HCT116 (cell line): ENCODE measurements at regions not wholly inside any gene's neighbourhood (a gene's known extent, or its start where the extent isn't known, plus 50 kb on each side); places are given as distances from the start of the nearest gene placed in this dataset.

Experiments used
- ATAC-seq: fragments of 200-7000 bp; cut with Tn5 transposase; 2 replicates; pipeline ENCODE4 v1.9.1; 2020; ENCODE audit warnings: mild to moderate bottlenecking, moderate library complexity
- BruUV-seq: library from RNA; stranded (reverse); fragments of 400-500 nt; replicated peaks from 2 replicates; lab custom pipeline; 2021; lab: Mats Ljungman, UMichigan
- CTCF ChIA-PET: fragments of 300-600 bp; sonication (Branson Sonifier 250); formaldehyde crosslinking; loops from one replicate; lab custom pipeline; 2021; ENCODE audit warnings: antibody characterized with exemption; lab: Charles Lee
- POLR2A ChIA-PET: fragments of 300-600, 350-600 bp; sonication (Branson Sonifier 250); formaldehyde crosslinking; loops from one replicate; lab custom pipeline; 2021; ENCODE audit warnings: antibody characterized with exemption; lab: Charles Lee
- RAD21 ChIA-PET, 2 experiments: fragments of 300-600 bp; sonication (Branson Sonifier 250); formaldehyde crosslinking; loops; one replicate each; lab custom pipeline; 2023; ENCODE audit warnings: low total read pairs in 2 of 2; ENCODE audit not compliant: uncharacterized antibody in 2 of 2, unreplicated experiment in 2 of 2, low non-redundant PET in 1 of 2; lab: Charles Lee
- DNase-seq: peaks from one replicate; pipeline ENCODE4 v3.0.0-alpha.2; 2010; ENCODE audit warnings: low read depth, low spot score
- H2AFZ ChIP-seq: fragments of 200-600 bp; shearing (Covaris generic), sonication (generic); 2 replicates; pipeline ENCODE4 v1.6.1; 2017; ENCODE audit warnings: low read depth, mixed run types, mixed read lengths, antibody characterized with exemption, low read length; ENCODE audit not compliant: poor library complexity, severe bottlenecking
- H3K27ac ChIP-seq: 2 replicates; pipeline ENCODE4 v1.5.1; 2012; ENCODE audit warnings: low read depth, low read length
- H3K27me3 ChIP-seq: fragments of 200-600 bp; sonication (generic); 2 replicates; pipeline ENCODE4 v1.6.1; 2016; ENCODE audit warnings: mixed run types, low read length, mixed read lengths; ENCODE audit not compliant: insufficient read depth
- H3K36me3 ChIP-seq, 2 experiments: fragments of 200-500 bp in 1 of 2; fragments of 200-600 bp in 1 of 2; sonication (Bioruptor generic) in 1 of 2; sonication (generic) in 1 of 2; 2 replicates each; pipeline versions ENCODE4 v1.5.1 to v1.6.1; 2014 to 2016; ENCODE audit warnings: low read length in 2 of 2, inconsistent platforms in 1 of 2, mixed read lengths in 1 of 2, mixed run types in 1 of 2; ENCODE audit not compliant: insufficient read depth in 2 of 2, control insufficient read depth in 1 of 2
- H3K4me1 ChIP-seq, 2 experiments: fragments of 200-600 bp in 1 of 2; sonication (generic) in 1 of 2; 2 replicates each; pipeline versions ENCODE4 v1.5.1 to v1.6.1; 2012 to 2017; ENCODE audit warnings: low read length in 2 of 2, inconsistent platforms in 1 of 2, mild to moderate bottlenecking in 1 of 2, mixed read lengths in 1 of 2, mixed run types in 1 of 2, moderate library complexity in 1 of 2; ENCODE audit not compliant: insufficient read depth in 2 of 2, control insufficient read depth in 1 of 2
- H3K4me2 ChIP-seq: fragments of 200-600 bp; sonication (generic); 2 replicates; pipeline ENCODE4 v1.6.1; 2017; ENCODE audit warnings: mixed run types, low read length, mixed read lengths
- H3K4me3 ChIP-seq, 2 experiments: fragments of 200-600 bp in 1 of 2; sonication (generic) in 1 of 2; replicated peaks in 1 of 2; 2 replicates each; pipeline ENCODE4 v1.5.1; 2011 to 2016; ENCODE audit warnings: low read length in 2 of 2, control low read depth in 1 of 2, low read depth in 1 of 2, mild to moderate bottlenecking in 1 of 2, mixed read lengths in 1 of 2, mixed run types in 1 of 2
- H3K79me2 ChIP-seq: fragments of 200-600 bp; sonication (generic); 2 replicates; pipeline ENCODE4 v1.6.1; 2017; ENCODE audit warnings: mild to moderate bottlenecking, mixed run types, low read length, moderate library complexity, mixed read lengths; ENCODE audit not compliant: insufficient read depth
- H3K9ac ChIP-seq: fragments of 200-600 bp; sonication (generic); 2 replicates; pipeline ENCODE4 v1.6.1; 2016; ENCODE audit warnings: low read length, mixed read lengths
- H3K9me2 ChIP-seq: fragments of 200-600 bp; sonication (generic), shearing (Covaris generic); 2 replicates; pipeline ENCODE4 v1.6.1; 2017; ENCODE audit warnings: mixed run types, mild to moderate bottlenecking, moderate library complexity; ENCODE audit not compliant: insufficient read depth
- H3K9me3 ChIP-seq, 2 experiments: fragments of 200-500 bp in 1 of 2; fragments of 200-600 bp in 1 of 2; sonication (Bioruptor generic) in 1 of 2; sonication (generic) in 1 of 2; 2 replicates each; pipeline ENCODE4 v1.6.1; 2014 to 2017; ENCODE audit warnings: low read length in 2 of 2, mixed read lengths in 2 of 2, inconsistent platforms in 1 of 2, low read depth in 1 of 2, mild to moderate bottlenecking in 1 of 2, mixed run types in 1 of 2, moderate library complexity in 1 of 2; ENCODE audit not compliant: control insufficient read depth in 1 of 2, insufficient read depth in 1 of 2
- H4K20me1 ChIP-seq: fragments of 200-600 bp; sonication (generic), shearing (Covaris generic); 2 replicates; pipeline ENCODE4 v1.6.1; 2017; ENCODE audit warnings: mixed run types, mild to moderate bottlenecking, moderate library complexity; ENCODE audit not compliant: insufficient read depth
- ATF3 ChIP-seq: IDR thresholded peaks from 2 replicates; pipeline ENCODE4 v1.6.1; 2012
- CBX3 ChIP-seq: IDR thresholded peaks from 2 replicates; pipeline ENCODE4 v1.6.1; 2012; ENCODE audit warnings: low read depth
- CEBPB ChIP-seq: IDR thresholded peaks from 2 replicates; pipeline ENCODE4 v1.6.1; 2012; ENCODE audit warnings: low read depth
- CTCF ChIP-seq, 3 experiments: fragments of 200-600 bp in 1 of 3; sonication (generic) in 1 of 3; IDR thresholded peaks in 2 of 3; conservative IDR thresholded peaks in 1 of 3; 2 replicates each; pipeline ENCODE4 v1.5.1; 2012 to 2017; ENCODE audit warnings: low read depth in 2 of 3, low read length in 2 of 3, antibody characterized with exemption in 1 of 3, borderline replicate concordance in 1 of 3, control low read depth in 1 of 3, mild to moderate bottlenecking in 1 of 3, mixed read lengths in 1 of 3, mixed run types in 1 of 3, moderate library complexity in 1 of 3; ENCODE audit not compliant: insufficient read depth in 1 of 3
- ELF1 ChIP-seq: IDR thresholded peaks from 2 replicates; pipeline ENCODE4 v1.6.1; 2012; ENCODE audit warnings: low read depth, borderline replicate concordance
- EZH2 ChIP-seq: fragments of 200-600 bp; sonication (generic); IDR thresholded peaks from 2 replicates; pipeline ENCODE4 v1.6.1; 2017; ENCODE audit warnings: antibody characterized with exemption, mixed run types
- EZH2phosphoT487 ChIP-seq: fragments of 200-600 bp; IDR thresholded peaks from 2 replicates; pipeline ENCODE4 v1.6.1; 2018; ENCODE audit warnings: antibody characterized with exemption, borderline replicate concordance
- MAX ChIP-seq: IDR thresholded peaks from 2 replicates; pipeline ENCODE4 v1.6.1; 2012
- POLR2A ChIP-seq: IDR thresholded peaks from 2 replicates; pipeline ENCODE4 v1.7.0; 2011; ENCODE audit warnings: borderline replicate concordance; ENCODE audit not compliant: insufficient read depth, insufficient read length; ENCODE audit errors: extremely low read depth
- POLR2AphosphoS5 ChIP-seq: IDR thresholded peaks from 2 replicates; pipeline ENCODE4 v1.6.1; 2011; ENCODE audit warnings: mild to moderate bottlenecking, low read depth, low read length, moderate library complexity
- REST ChIP-seq: IDR thresholded peaks from 2 replicates; pipeline ENCODE4 v1.6.1; 2012; ENCODE audit warnings: low read depth
- SIN3A ChIP-seq: IDR thresholded peaks from 2 replicates; pipeline ENCODE4 v1.6.1; 2012; ENCODE audit warnings: low read depth
- SRF ChIP-seq: IDR thresholded peaks from 2 replicates; pipeline ENCODE4 v1.6.1; 2012; ENCODE audit warnings: low read depth
- TCF7L2 ChIP-seq: IDR thresholded peaks from 2 replicates; pipeline ENCODE4 v1.7.0; 2011; ENCODE audit warnings: borderline replicate concordance, inconsistent platforms; ENCODE audit not compliant: insufficient read depth, insufficient read length; ENCODE audit errors: extremely low read depth
- YY1 ChIP-seq: IDR thresholded peaks from 2 replicates; pipeline ENCODE4 v1.6.1; 2011; ENCODE audit warnings: low read length, low read depth, moderate library complexity, mild to moderate bottlenecking; ENCODE audit not compliant: insufficient replicate concordance; ENCODE audit errors: extremely low read depth
- ZBTB33 ChIP-seq: IDR thresholded peaks from 2 replicates; pipeline ENCODE4 v1.6.1; 2011; ENCODE audit warnings: mild to moderate bottlenecking, low read length, moderate library complexity; ENCODE audit not compliant: insufficient replicate concordance; ENCODE audit errors: extremely low read depth
- ZNF274 ChIP-seq: fragments of 200-500 bp; sonication (Bioruptor generic); IDR thresholded peaks from 2 replicates; pipeline ENCODE4 v1.6.1; 2014; ENCODE audit warnings: mild to moderate bottlenecking, low read depth, low read length, inconsistent platforms
- intact Hi-C: fragments of 100-400 bp; cut with micrococcal nuclease; formaldehyde crosslinking; loops from 2 replicates; pipeline ENCODE4 v1.10.0; 2022

- no peaks in the 10 kb centered on the region for H3K36me3 ChIP-seq
- H3K4me3 ChIP-seq: no peak overlapping the region
- H3K27me3 ChIP-seq: no peaks in the 10 kb centered on the region
- no peaks in the 10 kb centered on the region for H4K20me1 ChIP-seq
- H3K4me1 ChIP-seq: no peaks in the 10 kb centered on the region
- BruUV-seq: no TSS peak
- H3K4me2 ChIP-seq: no peak overlapping the region
- no peak for DNase-seq
- H2AFZ ChIP-seq: no peak overlapping the region
- no peak for ATAC-seq
- H3K9me2 ChIP-seq: no peaks in the 10 kb centered on the region
- H3K9ac ChIP-seq: no peak overlapping the region
- POLR2A ChIA-PET: no interaction called here
- H3K27ac ChIP-seq: no peak overlapping the region
- RAD21 ChIA-PET: no interaction called here
- CTCF ChIA-PET: no interaction called here
- H3K9me3 ChIP-seq: peaks cover 15 to 18% of the 10 kb centered on the region in 2 experiments
- no peak for TF ChIP-seq EZH2
- no peak for TF ChIP-seq SIN3A
- TF ChIP-seq POLR2A: no peak
- no peak for TF ChIP-seq TCF7L2
- no peak for TF ChIP-seq REST
- TF ChIP-seq CBX3: no peak
- no peak for TF ChIP-seq CTCF (IDR thresholded peaks at IDR 0.05 in 2 of 3, conservative IDR thresholded peaks at IDR 0.05 in 1 of 3; ENCODE audit: borderline replicate concordance in 1 of 3, insufficient read depth in 1 of 3, low read depth in 2 of 3, low read length in 2 of 3)
- no peak for TF ChIP-seq ZNF274
- no peak for TF ChIP-seq ELF1
- TF ChIP-seq SRF: no peak
- TF ChIP-seq ATF3: no peak
- TF ChIP-seq MAX: no peak
- TF ChIP-seq YY1: no peak
- no peak for TF ChIP-seq CEBPB
- no peak for TF ChIP-seq ZBTB33
- TF ChIP-seq EZH2phosphoT487: no peak
- TF ChIP-seq POLR2AphosphoS5: no peak
- TF ChIP-seq, all 23 proteins: peak for 0
- no peaks in the 10 kb centered on the region for H3K79me2 ChIP-seq
- intact Hi-C loops: no loop called here
Measured at GRCh38 chr5:24805230-24805629, 160.5 kb upstream of the CDH10 start.
